Astrocyte of the spinal cord (primary cell): ENCODE measurements at regions not wholly inside any gene's neighbourhood (a gene's known extent, or its start where the extent isn't known, plus 50 kb on each side); places are given as distances from the start of the nearest gene placed in this dataset.

ENCODE experiments used
- DNase-seq: peaks from one replicate; pipeline ENCODE4 v3.0.0; 2011; ENCODE audit warnings: low read depth, low spot score
- H3K4me3 ChIP-seq: 2 replicates; pipeline ENCODE4 v1.5.1; 2011; ENCODE audit warnings: low read depth, mild to moderate bottlenecking, low read length, moderate library complexity
- CTCF ChIP-seq: IDR thresholded peaks from 2 replicates; pipeline ENCODE4 v1.5.1; 2012; ENCODE audit warnings: low read depth, mild to moderate bottlenecking, low read length, inconsistent platforms
- in situ Hi-C: cut with HindIII; loops from 2 replicates; pipeline ENCODE4 v1.10.0; 2017; ENCODE audit warnings: low sequenced_read_pairs

- H3K4me3 ChIP-seq: no peak overlapping the region
- no peak for DNase-seq
- TF ChIP-seq CTCF: no peak
- in situ Hi-C loops: no loop called here
These were observed 431.8 kb upstream of the MC4R start for GRCh38 chr18:60804415-60804814.

GRCh38 chr18:60809937-60810336 is 437.4 kb upstream of the MC4R start:
- in situ Hi-C loops: no loop called here
- DNase-seq: no peak
- TF ChIP-seq CTCF: no peak
- H3K4me3 ChIP-seq: no peak overlapping the region

GRCh38 chr18:60812921-60813320 is 440.3 kb upstream of the MC4R start:
- TF ChIP-seq CTCF: no peak
- no peak for DNase-seq
- in situ Hi-C loops: no loop called here
- H3K4me3 ChIP-seq: no peak overlapping the region

GRCh38 chr18:60826346-60826745 is 453.8 kb upstream of the MC4R start:
- no peak for DNase-seq
- no peak for TF ChIP-seq CTCF
- H3K4me3 ChIP-seq: no peak overlapping the region
- in situ Hi-C loops: no loop called here

GRCh38 chr18:60831971-60832370 is 459.4 kb upstream of the MC4R start:
- DNase-seq: no peak
- TF ChIP-seq CTCF: no peak
- in situ Hi-C loops: no loop called here
- no peak overlapping the region for H3K4me3 ChIP-seq

GRCh38 chr18:60838677-60839076 is 466.1 kb upstream of the MC4R start:
- peak; percentile 20 for DNase-seq
- H3K4me3 ChIP-seq: no peak overlapping the region
- in situ Hi-C loops: no loop called here
- TF ChIP-seq CTCF: no peak

GRCh38 chr18:60846396-60846795 is 473.8 kb upstream of the MC4R start:
- DNase-seq: no peak
- TF ChIP-seq CTCF: no peak
- no peak overlapping the region for H3K4me3 ChIP-seq
- in situ Hi-C loops: no loop called here
